HepG2 (cell line): ENCODE measurements at regions not wholly inside any gene's neighbourhood (a gene's known extent, or its start where the extent isn't known, plus 50 kb on each side); places are given as distances from the start of the nearest gene placed in this dataset.
"Not testable (repeated sequence)": the region's sequence is repeated elsewhere in the genome, so short reads cannot be mapped to it uniquely, and the experiment has no call there.

Experiments
- ATAC-seq: fragments of 200-7000 bp; cut with Tn5 transposase; 3 replicates; pipeline ENCODE4 v1.9.1; 2020; ENCODE audit warnings: mild to moderate bottlenecking, moderate library complexity
- BruUV-seq: library from RNA; stranded (reverse); fragments of 400-500 nt; replicated peaks from 2 replicates; lab custom pipeline; 2021; lab: Mats Ljungman, UMichigan
- CTCF ChIA-PET: fragments of 300-600 bp; formaldehyde crosslinking; extraction: SDS; loops from one replicate; lab custom pipeline; 2021; ENCODE audit warnings: low total read pairs, inconsistent platforms, low intra/inter-chr PET ratio; lab: Yijun Ruan, JAX
- POLR2A ChIA-PET: fragments of 350-600 bp; sonication (Branson Sonifier 250); formaldehyde crosslinking; loops from one replicate; lab custom pipeline; 2020; ENCODE audit warnings: antibody characterized with exemption, inconsistent platforms; lab: Yijun Ruan, JAX
- DNase-seq: peaks from one replicate; pipeline ENCODE4 v3.0.0-alpha.2; 2015; ENCODE audit warnings: low spot score
- FAIRE-seq: peaks from 3 replicates; lab custom pipeline; 2011; peaks lifted over from hg19 to GRCh38; lab: Jason Lieb, UNC
- H2AFZ ChIP-seq: one replicate; pipeline ENCODE4 v1.6.1; 2011; ENCODE audit warnings: low read length, inconsistent platforms
- H3K27ac ChIP-seq: fragments of 300-600 bp; 3 replicates; pipeline ENCODE4 v1.8.0; 2011; ENCODE audit warnings: mixed run types, mild to moderate bottlenecking, mixed read lengths, low read length, inconsistent platforms; ENCODE audit not compliant: insufficient read depth; ENCODE audit errors: extremely low read length
- H3K27me3 ChIP-seq, 2 experiments: fragments of 200-600 bp in 1 of 2; 2 replicates in 1 of 2; 3 replicates in 1 of 2; pipeline versions ENCODE4 v1.6.0 to v1.8.0; 2011; ENCODE audit warnings: low read length in 2 of 2, mild to moderate bottlenecking in 2 of 2, moderate library complexity in 2 of 2, inconsistent platforms in 1 of 2; ENCODE audit not compliant: insufficient read depth in 2 of 2, control insufficient read depth in 1 of 2
- H3K36me3 ChIP-seq, 2 experiments: fragments of 200-600 bp in 1 of 2; replicated peaks in 1 of 2; 2 replicates in 1 of 2; 3 replicates in 1 of 2; pipeline versions ENCODE4 v1.5.1 to v1.8.0; 2011; ENCODE audit warnings: low read length in 2 of 2, inconsistent platforms in 1 of 2; ENCODE audit not compliant: insufficient read depth in 2 of 2, control insufficient read depth in 1 of 2
- H3K4me1 ChIP-seq: 2 replicates; pipeline ENCODE4 v1.5.1; 2012; ENCODE audit warnings: low read length, inconsistent platforms; ENCODE audit not compliant: insufficient read depth
- H3K4me2 ChIP-seq: 2 replicates; pipeline ENCODE4 v1.6.0; 2011; ENCODE audit warnings: low read depth, low read length, inconsistent platforms
- H3K4me3 ChIP-seq, 3 experiments: fragments of 200-600 bp in 1 of 3; sonication (generic), shearing (Covaris generic) in 1 of 3; replicated peaks in 1 of 3; 2 replicates each; pipeline ENCODE4 v1.5.1; 2011 to 2016; ENCODE audit warnings: low read length in 3 of 3, inconsistent platforms in 2 of 3, low read depth in 2 of 3, mild to moderate bottlenecking in 2 of 3, control low read depth in 1 of 3, mixed read lengths in 1 of 3; ENCODE audit not compliant: insufficient read depth in 1 of 3
- H3K79me2 ChIP-seq: one replicate; pipeline ENCODE4 v1.6.1; 2011; ENCODE audit warnings: low read length, inconsistent platforms; ENCODE audit not compliant: insufficient read depth
- H3K9ac ChIP-seq: 2 replicates; pipeline ENCODE4 v1.6.0; 2011; ENCODE audit warnings: mild to moderate bottlenecking, low read depth, low read length, inconsistent platforms; ENCODE audit not compliant: insufficient read depth
- H3K9me3 ChIP-seq: 2 replicates; pipeline ENCODE4 v1.5.1; 2012; ENCODE audit warnings: mild to moderate bottlenecking, low read length
- H4K20me1 ChIP-seq: 2 replicates; pipeline ENCODE4 v1.6.0; 2011; ENCODE audit warnings: inconsistent platforms, mild to moderate bottlenecking, low read length, moderate library complexity; ENCODE audit not compliant: insufficient read depth
- BRCA1 ChIP-seq: sonication (generic); formaldehyde crosslinking; IDR thresholded peaks from 2 replicates; pipeline ENCODE4 v1.4.0; 2020; ENCODE audit warnings: missing genetic modification reagents
- FIP1L1 ChIP-seq: fragments of 200-400 bp; formaldehyde crosslinking; IDR thresholded peaks from 2 replicates; pipeline ENCODE4 v1.6.1; 2018; ENCODE audit warnings: low read depth, mild to moderate bottlenecking, low read length, moderate library complexity, borderline replicate concordance; ENCODE audit not compliant: insufficient read depth
- KDM6A ChIP-seq: IDR thresholded peaks from 2 replicates; pipeline ENCODE4 v1.6.1; 2016; ENCODE audit warnings: low read depth
- MNT ChIP-seq: fragments of 450-650 bp; IDR thresholded peaks from 2 replicates; pipeline ENCODE4 v1.6.1; 2016
- PAX8 ChIP-seq: sonication (generic); formaldehyde crosslinking; IDR thresholded peaks from 2 replicates; pipeline ENCODE4 v1.8.0; 2022; ENCODE audit warnings: mild to moderate bottlenecking, missing genetic modification reagents, borderline replicate concordance
- ZNF83 ChIP-seq: sonication (generic); formaldehyde crosslinking; IDR thresholded peaks from 2 replicates; pipeline ENCODE4 v1.4.0; 2020; ENCODE audit warnings: missing genetic modification reagents, mild to moderate bottlenecking, borderline replicate concordance
- WGBS: methylation state at CpG from one replicate; pipeline ENCODE4 v1.1.6; 2017; ENCODE audit warnings: low lambda C conversion rate; 5-methylcytosine and 5-hydroxymethylcytosine counted together
- in situ Hi-C: cut with HindIII; loops from 2 replicates; pipeline ENCODE4 v1.10.0; 2017; ENCODE audit warnings: low pct_unique_long_range_greater_than_20kb; ENCODE audit not compliant: extremely low pct_ligation_motif_present
- intact Hi-C: fragments of 100-400 bp; cut with micrococcal nuclease; formaldehyde crosslinking; loops from one replicate; pipeline ENCODE4 v1.10.0; 2022; ENCODE audit not compliant: unreplicated experiment

- 15% methylated on average over 3 of the region's 3 CpGs for WGBS
- no peak for ATAC-seq
- no peak for DNase-seq
- no peak for FAIRE-seq
- no peak overlapping the region for H3K9ac ChIP-seq
- H4K20me1 ChIP-seq: no peaks in the 10 kb centered on the region
- no peak overlapping the region for H3K4me2 ChIP-seq
- CTCF ChIA-PET: no interaction called here
- no peak overlapping the region for H3K27ac ChIP-seq
- no peak overlapping the region for H3K4me3 ChIP-seq
- intact Hi-C loops: no loop called here
- no peaks in the 10 kb centered on the region for H3K4me1 ChIP-seq
- no peaks in the 10 kb centered on the region for H3K79me2 ChIP-seq
- no TSS peak for BruUV-seq
- H3K9me3 ChIP-seq: no peaks in the 10 kb centered on the region
- H3K36me3 ChIP-seq: no peaks in the 10 kb centered on the region
- POLR2A ChIA-PET: no interaction called here
- in situ Hi-C loops: no loop called here
- no peaks in the 10 kb centered on the region for H3K27me3 ChIP-seq
- TF ChIP-seq ZNF83 (CRISPR knock-in tag) (no peak), PAX8 (CRISPR knock-in tag) (no peak), BRCA1 (CRISPR knock-in tag) (no peak)
- no peak overlapping the region for H2AFZ ChIP-seq
Observed at GRCh38 chr1:224819861-224820260, 109.6 kb upstream of the DNAH14 start.

- Histone ChIP-seq H3K36me3 (no peaks in the 10 kb centered on the region), H3K9ac (no peak overlapping the region), H3K4me1 (no peaks in the 10 kb centered on the region), H2AFZ (no peak overlapping the region), H3K27ac (no peak overlapping the region), H3K79me2 (no peaks in the 10 kb centered on the region)
- WGBS: 0% methylated on average over 2 of the region's 3 CpGs
- CTCF ChIA-PET: no interaction called here
- no TSS peak for BruUV-seq
- POLR2A ChIA-PET: no interaction called here
- TF ChIP-seq MNT: peak; percentile 50
- TF ChIP-seq KDM6A (CRISPR knock-in tag): no peak
- no peak for TF ChIP-seq FIP1L1
- TF ChIP-seq, all 625 proteins: peak for 1
- no peak for ATAC-seq
- intact Hi-C loops (no loop called here), in situ Hi-C loops (no loop called here)
- FAIRE-seq: no peak
- Histone ChIP-seq H3K4me3 (no peak overlapping the region), H3K27me3 (no peaks in the 10 kb centered on the region), H4K20me1 (no peaks in the 10 kb centered on the region), H3K4me2 (no peak overlapping the region), H3K9me3 (0 out of 2 replicates have a peak, but pooled peaks cover 3% of the 10 kb centered on the region)
- DNase-seq: no peak
Observed at GRCh38 chr1:224820341-224820740, 109.1 kb upstream of the DNAH14 start.

GRCh38 chr1:224821751-224822150 lies 107.7 kb upstream of the DNAH14 start:
- DNase-seq, H3K4me2 ChIP-seq, POLR2A ChIA-PET, H3K79me2 ChIP-seq, H3K27me3 ChIP-seq, H2AFZ ChIP-seq, H3K36me3 ChIP-seq, BruUV-seq, H4K20me1 ChIP-seq, intact Hi-C loops, H3K9me3 ChIP-seq, H3K4me3 ChIP-seq, H3K4me1 ChIP-seq, ATAC-seq, in situ Hi-C loops, H3K9ac ChIP-seq, H3K27ac ChIP-seq, CTCF ChIA-PET, FAIRE-seq: not testable (repeated sequence)
- 41% methylated on average over 8 of the region's 8 CpGs for WGBS
